GM23248 (cell line): ENCODE measurements at regions not wholly inside any gene's neighbourhood (a gene's known extent, or its start where the extent isn't known, plus 50 kb on each side); places are given as distances from the start of the nearest gene placed in this dataset.

Source experiments
- DNase-seq: peaks from one replicate; pipeline ENCODE4 v3.0.0-alpha.2; 2015
- H2AFZ ChIP-seq: fragments of 200-600 bp; sonication (generic); 2 replicates; pipeline ENCODE4 v1.6.1; 2016; ENCODE audit warnings: antibody characterized with exemption
- H3F3A ChIP-seq: fragments of 200-600 bp; sonication (generic); 2 replicates; pipeline ENCODE4 v1.6.1; 2016; ENCODE audit warnings: mild to moderate bottlenecking, antibody characterized with exemption, mixed run types; ENCODE audit not compliant: insufficient read depth
- H3K27ac ChIP-seq: fragments of 200-600 bp; sonication (generic); 2 replicates; pipeline ENCODE4 v1.5.1; 2016; ENCODE audit warnings: mild to moderate bottlenecking
- H3K27me3 ChIP-seq: fragments of 200-600 bp; sonication (generic); replicated peaks from 2 replicates; pipeline ENCODE4 v1.6.1; 2016; ENCODE audit warnings: mild to moderate bottlenecking; ENCODE audit not compliant: insufficient read depth
- H3K36me3 ChIP-seq: fragments of 200-600 bp; sonication (generic); 2 replicates; pipeline ENCODE4 v1.6.1; 2016; ENCODE audit warnings: low read depth, mild to moderate bottlenecking
- H3K4me1 ChIP-seq: fragments of 200-600 bp; sonication (generic); 2 replicates; pipeline ENCODE4 v1.6.1; 2016; ENCODE audit warnings: mild to moderate bottlenecking; ENCODE audit not compliant: insufficient read depth
- H3K4me2 ChIP-seq: fragments of 200-600 bp; sonication (generic); one replicate; pipeline ENCODE4 v1.6.1; 2016; ENCODE audit warnings: mild to moderate bottlenecking; ENCODE audit not compliant: unreplicated experiment
- H3K4me3 ChIP-seq: fragments of 200-600 bp; sonication (generic); 2 replicates; pipeline ENCODE4 v1.5.1; 2016; ENCODE audit warnings: mild to moderate bottlenecking
- H3K79me2 ChIP-seq: fragments of 200-600 bp; sonication (generic); 2 replicates; pipeline ENCODE4 v1.6.1; 2016; ENCODE audit warnings: mild to moderate bottlenecking; ENCODE audit not compliant: insufficient read depth
- H3K9ac ChIP-seq: fragments of 200-600 bp; sonication (generic); 2 replicates; pipeline ENCODE4 v1.6.1; 2016; ENCODE audit warnings: mild to moderate bottlenecking
- H3K9me2 ChIP-seq: fragments of 200-600 bp; sonication (generic); 2 replicates; pipeline ENCODE4 v1.6.1; 2016; ENCODE audit warnings: mixed run types, mild to moderate bottlenecking, moderate library complexity; ENCODE audit not compliant: insufficient read depth
- H3K9me3 ChIP-seq: fragments of 200-600 bp; sonication (generic); one replicate; pipeline ENCODE4 v1.6.1; 2017; ENCODE audit warnings: low read depth
- H4K20me1 ChIP-seq: fragments of 200-600 bp; sonication (generic); 2 replicates; pipeline ENCODE4 v1.6.0; 2016; ENCODE audit not compliant: insufficient read depth
- EZH2 ChIP-seq: fragments of 200-600 bp; sonication (generic); IDR thresholded peaks from 2 replicates; pipeline ENCODE4 v1.6.1; 2018; ENCODE audit warnings: antibody characterized with exemption, mild to moderate bottlenecking; ENCODE audit not compliant: insufficient read depth, poor library complexity, severe bottlenecking
- EZH2phosphoT487 ChIP-seq: fragments of 200-600 bp; sonication (generic); IDR thresholded peaks from 2 replicates; pipeline ENCODE4 v1.6.1; 2018; ENCODE audit warnings: antibody characterized with exemption, moderate library complexity, mild to moderate bottlenecking, low read depth; ENCODE audit not compliant: insufficient read depth
- WGBS, 2 experiments: methylation state at CpG; one replicate each; pipeline ENCODE4 v1.1.6; 2015 to 2017; ENCODE audit warnings: low lambda C conversion rate in 2 of 2, low coverage in 1 of 2; ENCODE audit errors: missing lambda C conversion rate in 2 of 2; 5-methylcytosine and 5-hydroxymethylcytosine counted together
- in situ Hi-C: fragments of 300-500 bp; cut with MboI; formaldehyde crosslinking; loops from 2 replicates; pipeline ENCODE4 v1.15.0; 2020

DNA sequence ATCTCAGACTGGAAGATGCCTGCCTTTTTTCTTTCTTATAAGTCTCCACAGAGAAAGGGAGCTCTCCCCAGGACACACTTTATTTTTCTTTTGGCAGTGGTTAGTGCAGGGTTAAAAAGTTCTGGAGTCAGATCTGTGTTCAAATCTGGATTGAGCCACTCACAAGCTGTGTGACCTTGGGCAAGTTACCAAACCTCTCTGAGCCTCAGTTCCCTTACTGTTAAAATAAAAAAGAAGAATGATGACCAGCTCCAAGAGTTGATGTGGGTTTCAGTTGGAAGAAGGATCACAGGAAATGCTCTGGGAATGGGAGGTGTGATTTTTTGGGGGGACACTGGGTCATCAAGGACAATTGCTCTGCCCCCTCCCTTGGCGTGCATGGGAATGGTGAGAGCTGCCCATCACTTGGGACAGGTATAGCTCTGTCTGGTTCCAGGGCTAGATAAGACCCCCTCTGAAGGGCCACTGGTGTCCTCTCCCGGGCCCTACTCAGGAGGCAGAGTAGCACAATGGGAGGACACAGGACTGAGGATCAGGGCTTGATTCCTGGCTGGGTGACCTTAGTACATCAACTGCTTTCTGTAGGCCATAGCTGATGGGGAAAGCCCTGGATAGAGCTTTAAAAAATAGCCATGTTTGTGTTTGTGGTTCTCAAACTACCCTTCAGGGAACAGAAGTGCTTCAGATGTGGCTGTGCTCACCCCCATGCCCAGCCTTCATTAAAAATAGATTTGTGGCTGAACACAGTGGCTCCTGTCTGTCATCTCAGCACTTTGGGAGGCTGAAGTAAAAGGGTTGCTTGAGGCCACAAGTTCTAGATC is 228.3 kb downstream of the MIAT start:
- H3K4me1 ChIP-seq = peaks cover 31% of the 10 kb centered on the region
- DNase-seq = no peak
- H3K9ac ChIP-seq = no peak overlapping the region
- H3K36me3 ChIP-seq = no peaks in the 10 kb centered on the region
- in situ Hi-C loops = no loop called here
- no peak overlapping the region for H3K27ac ChIP-seq
- H3F3A ChIP-seq = peaks cover 23% of the 10 kb centered on the region
- WGBS, 2 experiments = 63 to 75% methylated on average over 2 of the region's 2 CpGs
- no peak overlapping the region for H3K4me3 ChIP-seq
- no peaks in the 10 kb centered on the region for H4K20me1 ChIP-seq
- H2AFZ ChIP-seq = no peak overlapping the region
- H3K79me2 ChIP-seq = no peaks in the 10 kb centered on the region
- no peaks in the 10 kb centered on the region for H3K9me3 ChIP-seq
- no peaks in the 10 kb centered on the region for H3K27me3 ChIP-seq
- H3K9me2 ChIP-seq = no peaks in the 10 kb centered on the region
- TF ChIP-seq EZH2 (no peak), EZH2phosphoT487 (no peak)
- H3K4me2 ChIP-seq = no peak overlapping the region

GRCh38 chr22:26887456-26887855 is 230.1 kb downstream of the MIAT start:
- H3K27ac ChIP-seq = peak overlapping the region; percentile 72
- WGBS, 2 experiments = 18 to 19% methylated on average over 6 of the region's 6 CpGs
- TF ChIP-seq EZH2 = no peak
- no peak for TF ChIP-seq EZH2phosphoT487
- H3K4me2 ChIP-seq = peak overlapping the region; percentile 20
- H3K4me1 ChIP-seq = peaks cover 36% of the 10 kb centered on the region
- in situ Hi-C loops = no loop called here
- no peaks in the 10 kb centered on the region for H4K20me1 ChIP-seq
- H3K36me3 ChIP-seq = no peaks in the 10 kb centered on the region
- peak; percentile 89 for DNase-seq
- no peaks in the 10 kb centered on the region for H3K9me3 ChIP-seq
- H3K27me3 ChIP-seq = no peaks in the 10 kb centered on the region
- H3K79me2 ChIP-seq = no peaks in the 10 kb centered on the region
- no peak overlapping the region for H2AFZ ChIP-seq
- H3F3A ChIP-seq = peaks cover 23% of the 10 kb centered on the region
- H3K9me2 ChIP-seq = no peaks in the 10 kb centered on the region
- no peak overlapping the region for H3K4me3 ChIP-seq
- H3K9ac ChIP-seq = no peak overlapping the region

DNA sequence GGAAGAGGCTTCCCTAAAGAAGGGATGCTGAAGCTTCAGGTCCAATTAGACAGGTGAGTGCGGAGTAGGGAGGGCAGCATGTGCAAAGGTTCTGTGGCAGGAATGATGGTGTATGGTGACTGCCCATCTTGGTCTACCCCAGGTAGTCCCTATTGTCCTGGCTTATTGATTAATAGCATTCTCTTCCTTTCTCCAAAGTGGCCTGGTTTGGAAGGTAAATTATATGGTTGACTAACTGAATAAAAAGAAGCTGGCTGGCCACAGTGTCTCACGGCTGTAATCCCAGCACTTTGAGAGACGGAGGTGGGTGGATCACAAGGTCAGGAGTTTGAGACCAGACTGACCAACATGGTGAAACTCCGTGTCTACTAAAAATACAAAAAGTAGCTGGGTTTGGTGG is 230.5 kb downstream of the MIAT start:
- H3K9me3 ChIP-seq = no peaks in the 10 kb centered on the region
- H3K27ac ChIP-seq = peak overlapping the region; percentile 72
- WGBS, 2 experiments = 39 to 46% methylated on average over 4 of the region's 4 CpGs

DNA sequence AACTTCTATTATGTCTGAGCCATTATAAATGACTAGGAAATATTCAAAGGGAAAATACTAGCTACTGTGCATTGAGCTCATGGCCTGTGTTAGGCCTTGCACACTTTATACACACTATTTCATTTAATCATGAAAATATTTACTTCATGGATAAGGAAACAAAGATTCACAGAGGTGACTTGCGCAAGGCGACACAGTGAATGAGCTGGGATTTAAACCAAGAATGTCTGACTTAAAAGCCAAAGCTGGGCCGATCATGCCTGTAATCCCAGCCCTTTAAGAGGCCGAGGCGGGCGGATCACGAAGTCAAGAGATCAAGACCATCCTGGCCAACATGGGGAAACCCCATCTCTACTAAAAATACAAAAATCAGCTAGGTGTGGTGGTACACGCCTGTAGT is 231.5 kb downstream of the MIAT start:
- peaks cover 33% of the 10 kb centered on the region for H3F3A ChIP-seq

More for the DNA sequence above, 230.5 kb downstream of the MIAT start:
- H3K4me2 ChIP-seq = peak overlapping the region; percentile 20
- TF ChIP-seq EZH2phosphoT487 = no peak
- peaks cover 41% of the 10 kb centered on the region for H3K4me1 ChIP-seq
- in situ Hi-C loops = no loop called here
- peaks cover 24% of the 10 kb centered on the region for H3F3A ChIP-seq
- H3K9me2 ChIP-seq = no peaks in the 10 kb centered on the region
- no peak overlapping the region for H3K9ac ChIP-seq
- H4K20me1 ChIP-seq = no peaks in the 10 kb centered on the region
- H3K36me3 ChIP-seq = no peaks in the 10 kb centered on the region
- H3K79me2 ChIP-seq = no peaks in the 10 kb centered on the region
- no peak overlapping the region for H3K4me3 ChIP-seq
- H2AFZ ChIP-seq = no peak overlapping the region
- no peaks in the 10 kb centered on the region for H3K27me3 ChIP-seq
- peak; percentile 26 for DNase-seq

More for the DNA sequence above, 231.5 kb downstream of the MIAT start:
- Histone ChIP-seq H3K36me3 (no peaks in the 10 kb centered on the region), H3K27ac (peak overlapping the region; percentile 72), H3K79me2 (no peaks in the 10 kb centered on the region), H3K4me3 (no peak overlapping the region), H3K9me2 (no peaks in the 10 kb centered on the region), H2AFZ (no peak overlapping the region), H4K20me1 (no peaks in the 10 kb centered on the region), H3K9ac (no peak overlapping the region), H3K27me3 (no peaks in the 10 kb centered on the region), H3K4me2 (peak overlapping the region; percentile 1), H3K9me3 (no peaks in the 10 kb centered on the region), H3K4me1 (peaks cover 50% of the 10 kb centered on the region)
- WGBS, 2 experiments = 93 to 95% methylated on average over 8 of the region's 8 CpGs
- in situ Hi-C loops = no loop called here
- no peak for DNase-seq
- no peak for TF ChIP-seq EZH2phosphoT487
- TF ChIP-seq EZH2 = no peak
